ENCODE measurements at regions not wholly inside any gene's neighbourhood (a gene's known extent, or its start where the extent isn't known, plus 50 kb on each side); places are given as distances from the start of the nearest gene placed in this dataset.
A peak's percentile ranks its signal among the peaks of the same experiment; 100 is the strongest.
"Not testable (repeated sequence)": the region's sequence is repeated elsewhere in the genome, so short reads cannot be mapped to it uniquely, and the experiment has no call there.

DNA sequence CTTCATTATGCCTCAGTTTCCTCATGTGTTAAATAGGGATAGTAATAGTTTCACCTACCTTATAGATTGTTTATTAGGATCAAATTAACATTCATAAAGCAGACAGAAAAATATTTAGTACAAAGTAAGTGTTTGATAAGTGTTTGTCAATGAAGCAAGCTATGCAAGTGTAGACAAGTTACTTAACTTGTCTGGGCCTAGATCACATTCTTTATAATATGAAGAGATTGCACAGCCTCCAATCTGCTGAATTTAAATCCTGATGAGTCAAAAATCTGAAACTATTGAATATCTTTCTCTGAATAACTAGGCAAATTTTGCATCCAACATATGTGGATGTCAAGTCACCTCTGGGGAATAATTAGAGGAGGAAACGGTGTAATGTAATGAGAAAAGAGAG is 170.5 kb downstream of the MZT1 start:
- H4K20me1 ChIP-seq: no peaks in the 10 kb centered on the region
- no peaks in the 10 kb centered on the region for H3K27me3 ChIP-seq
- no peak for TF ChIP-seq Cebpa-rat (IDR thresholded peaks at IDR 0.05)
- H3K4me3 ChIP-seq: no peak overlapping the region
- H3K9me3 ChIP-seq: no peaks in the 10 kb centered on the region
- H3K4me1 ChIP-seq: no peaks in the 10 kb centered on the region
- no peak overlapping the region for H3K9ac ChIP-seq
- no peak overlapping the region for H3K4me2 ChIP-seq
- H3K27ac ChIP-seq: no peak overlapping the region
- H3K36me3 ChIP-seq: no peaks in the 10 kb centered on the region

DNA sequence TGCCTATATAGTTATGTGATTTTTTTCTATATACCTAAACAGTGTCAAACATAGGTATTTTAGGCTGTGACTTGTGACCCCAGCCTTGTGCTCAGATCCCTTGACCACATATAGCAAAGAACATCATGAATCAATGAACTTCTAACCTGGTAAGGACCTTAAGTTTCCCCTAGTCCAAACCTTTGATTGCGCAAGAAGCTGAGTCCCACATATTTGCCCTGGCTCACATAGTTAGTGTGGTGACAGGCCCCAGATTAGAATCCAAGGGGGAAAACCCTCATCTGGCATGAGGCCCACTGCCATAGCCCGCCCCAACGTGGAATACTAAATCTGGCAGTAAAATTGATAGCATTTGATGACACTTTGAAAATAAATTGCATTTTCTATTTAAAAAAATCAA is 171.8 kb downstream of the MZT1 start:
- Histone ChIP-seq H3K27ac (no peak overlapping the region), H3K9ac (no peak overlapping the region), H3K9me3 (no peaks in the 10 kb centered on the region)

DNA sequence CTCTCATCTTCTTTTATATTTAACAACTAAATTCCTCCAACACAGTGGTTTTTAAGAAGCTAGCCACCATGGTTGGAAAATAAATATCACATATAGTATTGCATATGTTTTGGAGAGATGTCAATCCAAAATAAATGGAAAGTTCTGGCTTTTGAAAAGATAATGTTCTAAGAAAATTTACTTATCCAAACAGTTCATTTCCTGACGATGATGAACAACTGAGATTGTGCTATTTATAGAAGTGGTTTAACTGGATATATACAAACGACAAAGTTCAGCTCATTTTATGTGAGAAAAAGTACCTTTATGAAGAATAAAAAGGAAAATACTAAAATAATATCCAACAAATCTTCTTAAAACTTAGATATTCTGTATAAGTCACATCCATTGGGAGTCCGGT is 174.7 kb downstream of the MZT1 start:
- no peak for TF ChIP-seq Cebpa-rat (IDR thresholded peaks at IDR 0.05)
- H3K36me3 ChIP-seq: no peaks in the 10 kb centered on the region
- no peak overlapping the region for H3K27ac ChIP-seq
- H4K20me1 ChIP-seq: no peaks in the 10 kb centered on the region
- H3K4me1 ChIP-seq: no peaks in the 10 kb centered on the region
- no peak overlapping the region for H3K9ac ChIP-seq
- H3K4me3 ChIP-seq: no peak overlapping the region
- no peak overlapping the region for H3K4me2 ChIP-seq
- no peaks in the 10 kb centered on the region for H3K9me3 ChIP-seq
- H3K27me3 ChIP-seq: no peaks in the 10 kb centered on the region

More for the DNA sequence above, 171.8 kb downstream of the MZT1 start:
- Histone ChIP-seq H3K27me3 (no peaks in the 10 kb centered on the region), H3K4me1 (no peaks in the 10 kb centered on the region), H3K4me2 (no peak overlapping the region), H4K20me1 (no peaks in the 10 kb centered on the region), H3K36me3 (no peaks in the 10 kb centered on the region), H3K4me3 (no peak overlapping the region)
- peak; percentile 82 for TF ChIP-seq Cebpa-rat (IDR thresholded peaks at IDR 0.05)

DNA sequence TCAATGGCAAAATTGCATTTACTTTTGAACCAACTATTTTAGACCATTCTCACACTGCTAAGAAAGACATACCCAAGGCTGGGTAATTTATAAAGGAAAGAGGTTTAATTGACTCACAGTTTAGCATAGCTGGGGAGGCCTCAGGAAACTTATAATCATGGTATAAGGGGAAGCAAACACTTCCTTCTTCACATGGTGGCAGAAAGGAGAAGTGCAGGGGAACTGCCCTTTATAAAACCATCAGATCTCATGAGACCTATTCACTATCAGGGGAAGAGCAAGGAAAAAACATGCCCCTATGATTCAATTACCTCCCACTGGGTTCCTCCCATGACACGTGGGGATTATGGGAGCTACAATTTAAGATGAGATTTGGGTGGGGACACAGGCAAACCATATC is 181.5 kb downstream of the MZT1 start:
- H3K36me3 ChIP-seq, H3K27me3 ChIP-seq, H3K4me2 ChIP-seq, H4K20me1 ChIP-seq, H3K9ac ChIP-seq, H3K27ac ChIP-seq, H3K4me3 ChIP-seq, H3K9me3 ChIP-seq, H3K4me1 ChIP-seq: not testable (repeated sequence)

DNA sequence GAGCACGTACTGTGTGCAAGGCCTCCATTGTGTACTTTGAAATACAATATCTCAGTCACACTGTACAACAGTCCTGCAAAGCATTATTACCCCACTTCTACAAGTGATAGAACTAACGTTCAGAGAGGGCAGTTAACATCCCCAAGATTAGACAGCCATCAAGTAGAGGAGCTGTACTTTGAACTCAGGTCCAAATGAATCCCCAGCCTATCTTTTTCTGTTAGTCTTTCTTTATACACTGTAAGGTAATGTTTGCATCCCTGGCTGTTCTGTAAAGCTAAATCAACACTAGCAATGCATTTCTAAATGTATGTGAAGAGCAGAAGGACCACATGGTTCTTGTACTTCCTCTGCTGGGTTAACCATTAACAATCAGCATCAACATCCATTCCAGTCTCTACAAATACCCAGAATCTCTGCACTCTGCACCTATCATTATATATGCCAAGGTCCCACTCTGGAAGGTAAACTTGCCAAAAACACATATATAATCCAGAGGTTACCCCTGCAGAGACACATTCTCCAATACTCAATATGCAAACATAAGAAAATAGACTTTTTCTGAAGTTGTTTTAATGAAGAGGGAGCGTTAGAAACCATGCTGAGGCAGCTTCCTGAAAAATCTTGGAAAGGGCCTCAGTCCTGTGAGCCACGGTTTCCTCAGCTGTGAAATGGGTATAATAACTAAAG is 182.3 kb downstream of the MZT1 start:
- Histone ChIP-seq H3K4me3 (no peak overlapping the region), H3K9ac (no peak overlapping the region), H3K4me1 (no peaks in the 10 kb centered on the region), H3K4me2 (no peak overlapping the region), H3K9me3 (no peaks in the 10 kb centered on the region), H3K27me3 (no peaks in the 10 kb centered on the region), H3K27ac (no peak overlapping the region), H3K36me3 (no peaks in the 10 kb centered on the region), H4K20me1 (no peaks in the 10 kb centered on the region)
- no peak for TF ChIP-seq Cebpa-rat (IDR thresholded peaks at IDR 0.05)

DNA sequence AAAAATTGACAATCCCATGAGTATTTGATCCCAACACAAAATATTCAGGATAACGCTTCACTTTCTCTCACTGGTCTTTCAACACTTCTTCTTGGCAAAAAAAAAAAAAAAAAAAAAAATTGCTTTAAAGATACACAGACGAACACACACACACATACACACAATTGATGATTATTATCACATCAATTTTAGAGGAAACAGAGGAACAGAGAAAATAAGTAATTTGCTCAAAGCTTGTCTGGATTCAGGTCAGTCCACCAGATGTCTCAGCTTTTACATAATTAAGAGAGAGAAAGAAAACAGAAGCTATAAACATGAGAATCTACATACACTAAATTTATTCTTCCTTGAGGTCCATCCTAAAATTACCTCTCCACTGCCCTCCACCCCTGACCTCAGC is 183.4 kb downstream of the MZT1 start:
- H3K27me3 ChIP-seq: no peaks in the 10 kb centered on the region
- H3K27ac ChIP-seq: no peak overlapping the region
- H3K9me3 ChIP-seq: no peaks in the 10 kb centered on the region
- no peaks in the 10 kb centered on the region for H3K36me3 ChIP-seq
- H4K20me1 ChIP-seq: no peaks in the 10 kb centered on the region
- no peak overlapping the region for H3K9ac ChIP-seq
- H3K4me1 ChIP-seq: no peaks in the 10 kb centered on the region
- no peak for TF ChIP-seq Cebpa-rat (IDR thresholded peaks at IDR 0.05)
- no peak overlapping the region for H3K4me2 ChIP-seq
- H3K4me3 ChIP-seq: no peak overlapping the region

DNA sequence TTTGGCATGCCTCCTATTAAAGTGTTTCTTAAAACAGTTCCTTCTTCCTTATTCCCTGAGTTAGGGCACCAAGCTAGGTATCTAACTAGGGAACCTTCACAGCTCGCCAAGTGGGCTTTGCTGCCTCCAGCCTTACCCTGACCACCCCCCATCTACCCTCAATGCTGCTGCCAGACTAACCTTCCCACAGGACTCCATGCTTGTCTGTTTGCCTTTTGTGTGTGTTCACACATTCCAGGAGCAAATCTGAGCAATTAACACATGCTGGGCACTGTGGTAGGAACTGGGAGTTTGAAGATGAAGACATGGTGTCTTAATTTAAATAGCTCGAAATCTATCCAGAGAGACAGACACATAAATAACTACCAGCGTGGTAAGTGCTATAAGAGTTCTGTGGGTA is 185.2 kb downstream of the MZT1 start:
- no peaks in the 10 kb centered on the region for H4K20me1 ChIP-seq
- no peak for TF ChIP-seq Cebpa-rat (IDR thresholded peaks at IDR 0.05)
- H3K27me3 ChIP-seq: no peaks in the 10 kb centered on the region
- H3K4me3 ChIP-seq: no peak overlapping the region
- H3K9ac ChIP-seq: no peak overlapping the region
- no peak overlapping the region for H3K27ac ChIP-seq
- H3K4me1 ChIP-seq: no peaks in the 10 kb centered on the region
- no peak overlapping the region for H3K4me2 ChIP-seq
- no peaks in the 10 kb centered on the region for H3K9me3 ChIP-seq
- H3K36me3 ChIP-seq: no peaks in the 10 kb centered on the region

DNA sequence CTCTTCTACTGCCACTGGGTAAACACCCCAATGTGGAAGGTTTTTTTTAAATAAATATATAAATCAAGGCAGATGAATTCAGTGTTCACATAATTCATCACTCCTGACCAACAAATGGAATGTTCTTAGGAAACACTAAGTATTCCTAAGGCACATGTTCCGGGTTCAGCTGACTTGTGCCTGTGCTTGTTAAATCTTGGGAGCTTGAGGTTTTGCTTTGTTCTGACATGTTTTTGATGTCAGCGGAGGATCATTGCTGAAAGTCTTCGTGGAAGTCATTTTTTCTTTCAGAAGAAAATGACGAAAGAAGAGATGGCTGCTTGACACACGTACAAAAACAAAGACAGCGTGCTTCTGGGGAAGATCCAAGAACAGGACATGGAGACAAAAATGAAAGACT is 185.8 kb downstream of the MZT1 start:
- no peaks in the 10 kb centered on the region for H3K4me1 ChIP-seq
- no peak overlapping the region for H3K9ac ChIP-seq
- H4K20me1 ChIP-seq: no peaks in the 10 kb centered on the region
- H3K27me3 ChIP-seq: no peaks in the 10 kb centered on the region
- TF ChIP-seq Cebpa-rat (IDR thresholded peaks at IDR 0.05): no peak
- no peaks in the 10 kb centered on the region for H3K36me3 ChIP-seq
- H3K4me2 ChIP-seq: no peak overlapping the region
- no peaks in the 10 kb centered on the region for H3K9me3 ChIP-seq
- no peak overlapping the region for H3K4me3 ChIP-seq
- H3K27ac ChIP-seq: no peak overlapping the region

DNA sequence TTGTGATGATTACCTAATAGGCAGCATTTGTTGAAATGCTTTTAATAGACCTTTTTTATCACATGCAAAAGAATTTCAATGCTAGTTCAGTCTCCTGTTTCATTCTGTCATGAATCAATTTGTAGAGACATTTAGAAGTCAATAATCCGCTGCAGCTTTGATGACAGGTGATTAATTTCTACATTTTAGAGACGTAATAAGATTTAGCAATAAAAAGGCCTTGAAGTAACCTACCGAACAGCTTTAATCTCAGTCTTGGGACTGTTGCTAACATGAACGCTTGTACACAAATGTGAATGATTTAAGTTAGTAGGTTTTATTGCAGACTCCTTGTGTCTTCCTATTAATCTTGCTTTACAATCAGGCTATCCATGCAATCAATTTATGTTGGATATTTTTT is 186.5 kb downstream of the MZT1 start:
- H3K9me3 ChIP-seq: no peaks in the 10 kb centered on the region
- H3K27ac ChIP-seq: no peak overlapping the region
- no peaks in the 10 kb centered on the region for H4K20me1 ChIP-seq
- no peaks in the 10 kb centered on the region for H3K36me3 ChIP-seq
- H3K4me1 ChIP-seq: no peaks in the 10 kb centered on the region
- H3K9ac ChIP-seq: no peak overlapping the region
- TF ChIP-seq Cebpa-rat (IDR thresholded peaks at IDR 0.05): no peak
- no peaks in the 10 kb centered on the region for H3K27me3 ChIP-seq
- no peak overlapping the region for H3K4me2 ChIP-seq
- H3K4me3 ChIP-seq: no peak overlapping the region

DNA sequence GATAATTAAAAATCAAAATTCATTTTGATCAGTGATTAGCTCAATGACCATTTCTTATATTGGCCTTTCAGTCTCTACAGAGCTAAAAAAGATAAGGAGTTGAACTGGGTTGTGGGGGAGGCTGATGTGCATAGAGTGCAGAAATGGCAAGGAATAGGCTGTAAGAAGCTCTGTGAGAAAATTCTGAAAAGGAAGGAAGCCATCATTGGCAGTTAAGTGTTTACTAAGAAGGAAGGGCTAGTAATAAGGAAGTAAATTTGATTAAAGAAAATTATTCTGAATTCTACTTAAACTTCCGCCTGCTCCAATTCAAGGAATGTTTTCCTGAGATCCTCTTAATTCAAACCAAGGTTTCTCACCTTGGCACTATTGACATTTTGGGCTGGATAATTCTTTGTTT is 187.5 kb downstream of the MZT1 start:
- no peak overlapping the region for H3K4me3 ChIP-seq
- no peak overlapping the region for H3K4me2 ChIP-seq
- H3K4me1 ChIP-seq: no peaks in the 10 kb centered on the region
- TF ChIP-seq Cebpa-rat (IDR thresholded peaks at IDR 0.05): no peak
- no peaks in the 10 kb centered on the region for H3K36me3 ChIP-seq
- H3K9me3 ChIP-seq: no peaks in the 10 kb centered on the region
- no peak overlapping the region for H3K27ac ChIP-seq
- no peak overlapping the region for H3K9ac ChIP-seq
- H4K20me1 ChIP-seq: no peaks in the 10 kb centered on the region
- no peaks in the 10 kb centered on the region for H3K27me3 ChIP-seq

DNA sequence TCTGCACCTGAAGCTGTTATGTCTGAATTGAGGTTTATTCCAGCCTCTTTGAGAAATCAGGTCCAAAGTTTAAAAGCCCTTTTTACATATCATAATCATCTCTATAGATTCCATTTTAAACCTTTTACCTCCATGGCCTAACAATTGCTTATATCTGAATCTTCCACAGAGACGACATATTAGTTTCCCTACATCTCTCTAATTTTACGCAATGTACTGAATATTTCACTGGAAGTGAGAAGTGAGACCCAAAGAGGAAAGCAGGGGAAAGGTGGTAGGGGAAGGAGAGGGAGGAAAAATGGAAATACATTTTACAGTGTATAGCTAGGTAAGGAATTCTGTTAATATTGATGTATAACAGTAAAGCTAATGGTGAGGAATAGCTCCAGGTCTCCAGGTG is 189.6 kb downstream of the MZT1 start:
- Histone ChIP-seq H3K27me3 (no peaks in the 10 kb centered on the region), H3K4me3 (no peak overlapping the region), H3K9ac (no peak overlapping the region), H3K4me1 (no peaks in the 10 kb centered on the region), H3K4me2 (no peak overlapping the region), H3K36me3 (no peaks in the 10 kb centered on the region), H3K9me3 (no peaks in the 10 kb centered on the region), H3K27ac (no peak overlapping the region), H4K20me1 (no peaks in the 10 kb centered on the region)
- no peak for TF ChIP-seq Cebpa-rat (IDR thresholded peaks at IDR 0.05)

All from BLaER1 (cell line).